Choroid plexus epithelial cell (primary cell): ENCODE measurements at regions not wholly inside any gene's neighbourhood (a gene's known extent, or its start where the extent isn't known, plus 50 kb on each side); places are given as distances from the start of the nearest gene placed in this dataset.
A peak's percentile ranks its signal among the peaks of the same experiment; 100 is the strongest.

Experiments
- DNase-seq: peaks from one replicate; pipeline ENCODE4 v3.0.0-alpha.2; 2010; ENCODE audit warnings: low read depth
- H3K4me3 ChIP-seq: 2 replicates; pipeline ENCODE4 v1.5.1; 2011; ENCODE audit warnings: low read depth, mild to moderate bottlenecking, control low read depth, low read length, moderate library complexity
- CTCF ChIP-seq: conservative IDR thresholded peaks from 2 replicates; pipeline ENCODE4 v1.5.1; 2011; ENCODE audit warnings: low read depth, mild to moderate bottlenecking, control low read depth, inconsistent platforms, low read length, moderate library complexity

- no peak for TF ChIP-seq CTCF
- no peak overlapping the region for H3K4me3 ChIP-seq
- DNase-seq = no peak
Measured at GRCh38 chr6:54991761-54992330, 145.3 kb downstream of the FAM83B start.

- no peak overlapping the region for H3K4me3 ChIP-seq
- peak; percentile 54 for DNase-seq
- TF ChIP-seq CTCF = peak; percentile 63
Measured at GRCh38 chr6:54992789-54993188, 146.2 kb downstream of the FAM83B start.

- TF ChIP-seq CTCF = no peak
- H3K4me3 ChIP-seq = no peak overlapping the region
- DNase-seq = no peak
Measured at GRCh38 chr6:54993294-54993693, 146.7 kb downstream of the FAM83B start.

GRCh38 chr6:54993948-54994347 is 147.4 kb downstream of the FAM83B start:
- no peak overlapping the region for H3K4me3 ChIP-seq
- no peak for TF ChIP-seq CTCF
- DNase-seq = no peak

GRCh38 chr6:54998576-54998975 is 152.0 kb downstream of the FAM83B start:
- no peak for DNase-seq
- no peak overlapping the region for H3K4me3 ChIP-seq
- no peak for TF ChIP-seq CTCF

GRCh38 chr6:55003719-55004430 is 157.3 kb downstream of the FAM83B start:
- no peak for DNase-seq
- H3K4me3 ChIP-seq = no peak overlapping the region
- TF ChIP-seq CTCF = no peak

- no peak for TF ChIP-seq CTCF
- H3K4me3 ChIP-seq = no peak overlapping the region
Measured at GRCh38 chr6:55009131-55009530, 162.6 kb downstream of the FAM83B start.

More at GRCh38 chr6:55009131-55009530, 162.6 kb downstream of the FAM83B start:
- no peak for DNase-seq
